ENCODE measurements at regions not wholly inside any gene's neighbourhood (a gene's known extent, or its start where the extent isn't known, plus 50 kb on each side); places are given as distances from the start of the nearest gene placed in this dataset.

DNA sequence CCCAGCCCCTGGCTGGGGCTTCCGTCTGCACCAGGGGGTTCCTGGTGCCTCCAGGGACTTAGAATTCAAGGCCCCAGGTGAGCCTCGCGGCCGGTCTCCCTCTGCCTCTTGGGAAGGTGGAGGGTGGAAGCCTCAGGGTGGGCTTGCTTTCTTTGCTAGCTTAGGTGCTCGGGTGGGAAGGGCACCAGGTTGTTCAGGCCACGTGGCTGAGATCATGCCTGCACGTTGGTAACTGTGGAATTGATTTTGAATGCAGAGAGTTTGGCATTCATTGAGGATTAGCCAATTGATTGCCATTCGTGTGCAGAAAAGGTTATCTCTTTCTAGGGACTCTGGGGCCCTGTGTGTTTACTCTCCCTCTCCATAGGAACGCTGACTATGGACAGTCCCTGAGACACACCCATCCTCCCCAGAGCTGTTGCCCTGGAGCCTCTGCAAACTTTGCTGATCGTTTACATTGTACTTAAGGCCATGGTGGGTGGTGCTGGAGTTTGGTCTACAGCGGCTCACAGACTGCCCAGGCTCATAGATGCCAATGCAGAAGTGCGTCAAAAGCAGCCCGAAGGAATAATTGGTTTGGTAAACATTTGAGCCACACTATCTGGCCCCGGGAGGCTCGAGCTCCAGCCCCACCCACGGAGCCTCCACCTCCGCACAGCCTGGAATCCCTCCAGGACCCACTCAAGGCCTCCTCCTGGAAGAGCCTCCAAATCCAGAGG is 1457.7 kb downstream of the BRD1 start:
- DNase-seq (ENCODE audit: low read depth): no peak

DNA sequence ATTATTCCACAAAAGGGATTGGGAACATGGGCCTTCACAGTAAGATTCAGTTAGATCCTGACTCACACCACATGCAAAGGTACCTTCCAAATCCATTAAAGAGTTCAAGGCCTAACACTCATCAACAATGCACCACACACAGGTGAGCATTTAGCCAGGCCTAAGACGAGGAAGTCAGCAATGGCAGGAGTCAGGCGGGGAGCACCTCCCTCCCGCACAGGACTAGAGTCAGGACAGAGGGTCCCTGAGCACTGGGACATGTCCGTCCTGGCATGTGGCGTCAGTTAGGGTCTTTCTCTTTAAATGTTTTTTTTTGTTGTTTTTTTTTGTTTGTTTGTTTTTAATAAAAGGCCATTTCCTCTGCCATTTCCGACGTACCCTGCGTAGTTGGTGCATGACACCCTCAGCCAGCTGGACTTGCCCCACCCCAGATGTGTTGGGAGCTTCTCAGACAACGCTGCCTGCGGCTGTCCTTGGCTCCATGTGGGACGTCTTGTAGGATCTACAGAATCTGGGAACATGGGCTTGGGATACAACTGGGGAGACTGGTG is 1458.6 kb downstream of the BRD1 start:
- no peak for DNase-seq (ENCODE audit: low read depth)

DNA sequence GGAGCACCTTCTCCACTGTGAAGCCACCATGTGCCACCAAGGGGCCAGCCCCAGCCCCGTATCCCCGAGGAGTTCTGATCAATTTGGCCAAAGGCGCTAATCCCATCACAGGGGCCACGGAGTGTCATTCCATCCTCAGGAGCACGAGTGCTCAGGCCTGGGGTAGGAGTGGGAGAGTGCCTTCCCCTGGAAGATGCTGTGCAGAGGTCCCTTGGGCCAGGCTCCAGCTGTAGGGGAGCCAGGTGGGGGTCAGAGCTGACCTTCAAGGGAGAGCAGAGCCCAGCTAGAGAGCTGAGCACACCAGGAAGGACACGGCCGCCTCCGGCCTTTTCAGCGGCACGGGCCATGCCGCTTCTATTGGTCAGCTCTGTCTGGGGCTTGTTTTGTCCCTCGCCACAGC is 1459.9 kb downstream of the BRD1 start:
- DNase-seq (ENCODE audit: low read depth): no peak

DNA sequence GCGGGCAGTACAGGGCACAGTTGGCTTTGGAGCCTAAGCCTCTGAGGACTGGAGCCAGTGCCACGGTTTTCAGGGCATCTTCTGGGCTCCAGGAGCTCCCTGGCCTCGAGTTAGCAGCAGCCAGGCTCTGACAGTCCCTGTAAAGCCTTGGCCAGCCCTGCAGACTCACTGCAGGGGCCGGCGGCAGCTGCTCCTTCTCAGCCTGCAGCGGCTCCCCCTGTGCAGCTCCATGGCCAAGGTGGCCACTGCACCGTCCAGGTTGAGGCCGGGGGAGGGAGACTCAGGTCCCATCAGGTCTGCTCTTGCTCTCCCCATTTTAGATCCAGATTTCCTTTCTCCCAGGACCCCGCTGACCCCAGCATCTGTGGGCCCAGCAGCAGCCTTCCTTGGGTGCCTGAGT is 1461.1 kb downstream of the BRD1 start:
- no peak for DNase-seq (ENCODE audit: low read depth)

DNA sequence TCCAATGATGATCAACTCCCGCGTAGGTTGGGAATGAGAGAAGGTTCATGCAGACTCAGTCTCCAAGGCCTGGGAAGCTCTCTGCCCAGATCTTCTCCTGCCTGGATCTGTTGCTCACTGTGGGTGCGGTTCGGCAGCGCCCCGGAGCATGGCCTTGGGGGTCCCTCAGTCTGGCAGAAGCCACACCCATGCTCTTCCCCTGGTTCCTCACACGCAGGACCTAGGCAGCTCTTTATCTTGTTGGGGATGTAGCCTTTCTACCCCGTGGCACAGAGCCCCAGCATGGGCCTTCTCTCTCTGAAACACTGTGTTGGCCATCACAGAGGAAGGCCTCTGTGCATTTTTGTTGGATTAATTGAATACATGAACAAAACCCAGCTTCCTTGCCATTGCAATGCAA is 1461.6 kb downstream of the BRD1 start:
- no peak for DNase-seq (ENCODE audit: low read depth)

DNA sequence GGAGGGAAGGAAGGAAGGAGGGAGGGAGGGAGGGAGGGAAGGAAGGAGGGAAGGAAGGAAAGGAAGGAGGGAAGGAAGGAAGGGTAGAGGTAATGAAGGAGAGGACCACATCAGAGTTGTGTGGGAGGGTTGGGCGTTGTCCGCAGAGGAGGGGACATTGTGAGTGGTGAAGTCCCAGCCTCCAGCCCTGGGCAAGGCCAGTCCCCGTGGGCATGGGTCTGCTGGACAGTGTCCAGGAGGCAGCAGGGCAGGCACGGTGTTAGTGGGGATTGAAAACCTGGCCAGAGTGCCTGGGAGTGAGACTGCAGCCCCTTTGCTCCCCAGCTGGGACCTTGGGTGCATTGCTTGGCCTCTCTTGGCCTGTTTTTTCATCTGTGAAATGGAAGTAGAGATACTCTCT is 1462.3 kb downstream of the BRD1 start:
- no peak for DNase-seq (ENCODE audit: low read depth)

DNA sequence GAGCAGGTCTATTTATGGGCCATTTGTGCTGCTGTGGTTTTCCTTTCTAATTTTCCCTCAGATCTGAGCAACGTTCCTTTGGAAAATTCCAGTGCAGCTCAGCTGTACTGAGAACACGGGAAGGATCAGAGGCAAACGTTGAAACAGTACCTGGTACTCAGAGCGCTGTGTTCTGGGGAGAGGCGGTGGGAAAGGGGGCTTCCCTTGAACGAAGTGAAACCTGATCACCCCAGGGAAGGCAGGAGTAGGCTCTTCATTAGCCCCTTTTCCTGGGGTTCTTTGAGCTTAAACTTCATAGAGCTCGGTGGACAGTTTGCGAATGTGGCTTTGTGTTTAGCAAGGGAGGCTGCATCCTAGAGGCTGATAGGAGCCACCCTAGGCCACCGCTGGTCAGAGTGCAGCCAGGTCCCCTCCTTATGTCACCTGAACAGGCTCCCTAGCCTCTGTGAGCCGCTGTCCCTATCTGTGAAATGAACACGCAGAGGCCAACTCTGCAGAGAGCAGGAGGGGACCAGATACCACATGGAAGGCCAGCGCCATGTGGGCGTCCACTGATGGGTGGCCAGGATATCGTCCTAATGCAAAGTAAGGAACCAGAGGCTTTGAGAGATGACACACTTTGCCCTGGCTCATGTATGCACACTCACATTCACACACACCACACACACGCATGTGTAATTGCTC is 1464.8 kb downstream of the BRD1 start:
- no peak for DNase-seq (ENCODE audit: low read depth)

DNA sequence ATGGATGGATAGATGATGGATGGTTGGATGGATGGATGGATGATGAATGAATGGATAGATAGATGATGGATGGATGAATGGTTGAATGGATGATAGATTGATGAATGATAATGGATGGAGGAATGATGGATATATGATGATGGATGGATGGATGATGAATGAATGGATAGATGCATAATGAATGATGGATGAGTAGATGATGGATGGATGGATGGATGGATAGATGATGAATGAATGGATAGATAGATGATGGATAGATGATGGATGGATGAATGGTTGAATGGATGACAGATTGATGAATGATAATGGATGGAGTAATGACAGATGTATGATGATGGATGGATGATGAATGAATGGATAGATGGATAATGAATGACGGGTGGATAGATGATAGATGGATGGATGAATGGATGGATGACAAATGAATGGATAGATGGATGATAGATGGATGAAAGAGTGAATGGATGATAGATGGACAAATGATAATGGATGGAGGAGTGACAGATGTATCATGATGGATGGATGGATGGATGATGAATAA is 1466.5 kb downstream of the BRD1 start:
- no peak for DNase-seq (ENCODE audit: low read depth)

DNA sequence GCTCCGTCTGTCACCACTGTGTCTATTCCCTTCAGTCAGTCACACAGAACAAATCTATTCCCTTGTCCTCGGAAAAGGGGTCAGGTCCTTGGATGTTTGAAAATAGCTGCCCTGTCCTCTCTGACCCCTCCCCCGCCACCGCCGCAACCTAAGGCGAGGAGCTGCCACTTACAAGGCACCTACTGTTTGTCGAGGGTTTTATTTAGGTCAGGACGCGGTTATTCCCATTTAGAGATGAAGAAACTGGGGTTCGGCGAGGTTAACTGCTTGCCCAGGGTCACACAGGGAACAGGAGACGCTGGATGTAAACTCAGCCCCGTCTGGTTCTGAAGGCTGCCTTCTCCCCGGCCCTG is 1468.1 kb downstream of the BRD1 start:
- no peak for DNase-seq (ENCODE audit: low read depth)

DNA sequence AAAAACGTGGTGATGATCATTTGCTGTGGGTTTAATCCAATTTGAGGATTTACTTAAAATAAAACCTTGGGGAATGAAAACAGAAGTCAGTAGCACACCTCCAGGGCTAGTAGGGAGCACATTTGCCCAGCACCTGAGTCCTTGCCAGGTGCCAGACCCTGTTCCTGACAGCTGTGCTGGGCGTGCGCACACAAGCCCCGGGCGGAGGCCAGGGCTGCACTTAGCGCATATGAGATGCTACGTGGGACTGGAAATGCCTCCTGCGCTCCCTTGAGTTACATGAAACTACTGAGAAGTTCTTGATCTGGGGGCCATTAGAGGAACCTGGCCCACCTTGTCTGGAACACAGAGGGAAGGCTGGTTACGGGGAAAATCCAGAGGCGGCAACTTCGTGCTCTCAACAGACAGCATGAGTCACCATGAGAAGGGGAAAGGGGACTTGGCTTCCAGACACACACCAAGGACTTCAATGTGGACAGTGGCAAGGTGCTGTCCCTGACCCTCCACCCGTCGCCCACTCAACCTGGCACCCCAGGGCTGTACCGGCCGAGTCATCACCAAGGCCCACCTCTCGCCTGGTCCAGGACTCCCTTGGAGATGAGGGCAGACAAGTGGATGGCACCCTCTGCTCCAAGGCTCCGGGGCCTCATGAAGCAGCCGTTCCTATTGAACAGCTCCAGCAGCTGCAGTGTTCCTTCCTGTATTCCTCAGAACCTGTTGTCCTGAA is 1468.6 kb downstream of the BRD1 start:
- DNase-seq (ENCODE audit: low read depth): no peak

DNA sequence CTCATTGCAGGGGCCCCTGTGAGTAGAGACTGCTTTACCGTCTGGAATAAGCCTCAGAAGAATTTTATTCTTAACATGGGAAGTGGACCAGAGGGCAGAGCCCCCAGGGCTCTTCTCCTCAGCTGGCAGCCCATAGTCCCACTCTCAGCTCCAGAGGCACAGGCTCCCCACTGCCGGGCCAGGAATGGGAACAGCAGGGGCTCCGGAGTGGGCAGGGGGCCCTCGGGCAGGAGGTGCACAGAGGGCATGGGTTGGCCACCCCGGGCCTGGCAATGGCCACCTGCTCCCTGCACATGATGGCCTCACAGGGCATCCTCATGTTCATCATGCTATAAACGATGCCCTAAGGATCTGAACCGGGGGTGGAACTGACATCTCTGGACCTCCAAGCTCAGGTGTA is 1469.7 kb downstream of the BRD1 start:
- DNase-seq (ENCODE audit: low read depth): no peak

DNA sequence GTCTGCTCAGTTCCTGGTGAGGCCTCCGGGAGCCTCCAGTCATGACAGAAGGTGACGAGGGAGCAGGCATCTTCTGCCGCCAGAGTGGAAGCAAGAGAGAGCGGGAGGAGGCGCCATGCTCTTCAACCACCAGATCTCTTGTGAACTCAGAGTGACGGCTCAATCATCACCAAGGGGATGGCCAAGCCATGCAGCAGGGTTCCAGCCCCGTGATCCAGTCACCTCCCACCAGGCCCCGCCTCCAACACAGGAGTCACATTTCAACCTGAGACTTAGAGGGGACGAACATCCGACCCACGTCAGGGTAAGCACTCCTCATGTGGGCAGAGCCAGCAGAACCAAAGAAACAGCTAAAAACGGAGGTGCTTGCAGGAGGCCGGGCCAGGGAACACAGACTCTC is 1470.5 kb downstream of the BRD1 start:
- no peak for DNase-seq (ENCODE audit: low read depth)

DNA sequence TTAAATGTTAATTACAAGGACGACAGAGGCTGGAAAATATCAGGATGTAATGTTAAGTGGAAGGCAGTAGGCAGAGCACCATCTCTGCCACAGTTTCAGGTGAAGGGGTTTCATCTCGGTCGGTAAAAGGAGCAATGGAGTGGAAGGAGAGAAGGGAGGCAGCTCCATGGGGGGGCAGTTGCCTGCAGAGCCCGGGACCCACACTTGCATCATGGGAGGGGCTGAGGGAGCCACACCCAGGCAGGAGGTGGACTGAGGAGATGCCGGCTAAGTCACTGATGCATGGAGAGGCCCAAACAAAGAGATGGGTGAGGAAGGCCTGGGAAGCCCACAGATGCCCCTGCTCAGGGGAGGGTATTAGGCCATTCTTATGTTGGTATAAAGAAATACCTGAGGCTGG is 1470.9 kb downstream of the BRD1 start:
- no peak for DNase-seq (ENCODE audit: low read depth)

DNA sequence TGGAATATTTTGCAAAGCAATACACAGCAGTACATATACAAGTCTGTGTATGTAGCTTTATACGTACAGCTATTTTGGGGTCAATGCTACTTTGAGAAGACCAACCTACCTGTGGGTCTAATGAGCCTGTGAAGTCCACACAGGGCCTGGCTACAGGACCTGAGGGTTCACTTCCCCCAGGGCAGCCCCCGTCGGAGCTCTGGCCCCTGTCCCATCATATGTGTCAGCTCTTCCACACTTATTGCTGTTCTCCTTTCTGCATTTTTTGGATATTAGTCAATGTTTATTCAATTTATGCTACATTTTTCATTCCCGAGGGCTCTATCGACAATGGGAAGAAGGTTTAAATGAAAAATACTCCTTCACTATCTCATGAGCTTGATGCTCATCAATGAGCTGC is 1473.6 kb downstream of the BRD1 start:
- DNase-seq (ENCODE audit: low read depth): no peak

DNA sequence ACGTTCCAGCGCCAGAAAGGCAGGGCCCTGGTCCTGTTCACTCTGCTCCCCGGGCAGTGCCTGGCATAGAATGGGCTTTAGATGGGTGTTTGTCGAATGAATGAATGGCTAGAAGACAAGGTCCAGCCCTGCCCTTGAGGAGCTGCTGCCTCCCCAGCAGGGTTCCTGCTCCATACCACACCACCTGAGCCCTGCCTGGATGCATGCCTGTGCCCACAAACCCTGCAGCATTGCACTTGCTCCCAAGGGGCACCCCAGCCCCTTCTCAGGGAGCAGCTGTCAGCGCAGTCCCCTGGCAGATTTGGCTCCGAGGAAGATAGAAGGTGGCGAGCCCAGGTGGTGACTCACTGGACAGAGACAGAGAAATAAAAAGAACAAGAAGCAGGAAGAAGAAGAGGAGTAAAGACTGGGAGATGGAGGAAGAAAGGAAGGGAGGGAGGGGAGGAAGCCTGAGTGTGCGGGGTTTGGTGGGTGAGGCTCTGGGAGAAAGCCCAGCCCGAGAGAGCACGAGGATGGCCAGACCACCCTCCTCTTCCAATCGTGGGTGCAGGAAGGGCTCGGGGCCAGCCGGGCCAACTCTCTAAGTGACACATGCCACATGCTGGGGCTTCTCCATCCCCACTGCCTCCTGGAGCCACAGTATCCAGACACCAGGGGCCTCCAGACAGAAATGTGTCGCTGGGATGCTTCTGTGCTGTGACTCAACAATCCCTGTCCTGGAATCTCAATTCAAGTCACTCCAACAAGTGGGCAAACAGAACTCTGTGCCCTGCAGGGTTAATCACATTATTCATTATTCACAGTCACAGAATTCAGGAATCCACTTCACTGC is 1474.3 kb downstream of the BRD1 start:
- no peak for DNase-seq (ENCODE audit: low read depth)

DNA sequence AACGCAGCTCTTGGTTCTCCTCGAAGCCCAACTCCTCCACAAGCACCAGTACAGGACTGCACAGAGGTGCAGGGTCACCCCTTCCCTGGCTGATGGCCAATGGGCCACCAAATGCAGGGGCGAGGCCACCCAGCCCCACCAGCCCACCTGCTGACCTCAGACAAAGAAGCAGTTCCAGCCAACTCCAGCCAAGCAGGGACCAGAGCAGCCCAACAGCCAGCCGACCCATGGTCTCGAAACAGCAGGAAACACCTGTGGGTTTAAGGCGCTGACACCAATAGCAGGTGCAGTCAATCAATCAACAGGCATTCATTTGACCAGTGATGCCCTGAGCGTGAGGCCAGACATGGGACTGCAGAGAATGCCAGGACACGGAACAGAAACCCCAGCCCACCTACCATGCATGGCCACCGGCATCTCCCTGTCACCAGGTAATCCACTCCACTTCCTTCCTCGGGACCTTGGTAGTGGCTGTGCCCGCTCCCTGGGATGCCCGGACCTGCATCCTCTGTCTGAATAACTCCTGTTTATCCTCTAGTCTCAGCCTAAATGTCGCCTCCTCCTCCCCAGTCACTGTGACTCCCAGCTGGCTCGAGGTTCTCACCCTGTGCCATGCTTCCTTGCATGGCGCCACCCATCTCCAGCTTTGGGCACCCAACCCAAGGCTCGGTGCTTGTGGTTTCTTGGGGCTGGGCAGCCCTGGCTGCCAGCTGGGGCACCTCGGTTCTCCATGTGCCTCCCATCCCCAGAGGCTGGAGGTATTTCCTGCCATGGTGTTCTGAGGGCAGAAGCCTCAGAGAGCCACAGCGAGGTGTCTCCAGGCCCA is 1475.4 kb downstream of the BRD1 start:
- no peak for DNase-seq (ENCODE audit: low read depth)

DNA sequence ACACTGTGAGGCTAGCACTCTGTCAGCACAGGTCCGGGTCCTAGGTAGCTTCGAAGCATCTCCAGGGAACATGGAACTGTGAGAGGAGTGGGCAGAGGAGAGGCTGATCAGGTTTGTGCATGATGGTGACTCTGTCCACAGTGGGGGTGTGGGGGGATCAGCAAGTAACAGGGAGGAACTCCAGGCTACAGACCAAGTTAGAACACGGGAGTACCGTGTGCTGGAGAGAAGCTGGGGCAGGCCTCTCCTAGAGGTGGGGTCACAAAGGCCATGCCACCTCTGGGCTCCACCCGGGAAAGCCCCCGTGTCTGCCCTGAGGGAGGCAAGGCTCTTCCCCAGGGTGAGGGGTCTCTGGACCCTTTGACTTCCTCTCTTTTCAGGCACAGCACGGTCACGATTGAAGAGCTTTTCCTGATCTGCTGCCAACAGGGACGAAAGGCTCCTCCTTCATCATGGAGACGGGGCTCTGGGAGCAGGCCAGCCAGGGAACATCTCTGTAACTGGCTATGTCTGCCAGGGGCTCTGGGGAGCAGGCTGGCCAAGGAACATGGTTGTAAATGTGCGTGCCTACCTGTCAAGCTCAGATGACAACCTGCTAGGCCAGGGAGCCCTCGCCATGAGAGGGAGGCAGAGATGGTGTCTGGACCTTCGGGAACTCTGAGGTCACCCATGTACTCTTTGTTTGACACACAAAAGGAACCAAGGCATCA is 1476.1 kb downstream of the BRD1 start:
- DNase-seq (ENCODE audit: low read depth): no peak

DNA sequence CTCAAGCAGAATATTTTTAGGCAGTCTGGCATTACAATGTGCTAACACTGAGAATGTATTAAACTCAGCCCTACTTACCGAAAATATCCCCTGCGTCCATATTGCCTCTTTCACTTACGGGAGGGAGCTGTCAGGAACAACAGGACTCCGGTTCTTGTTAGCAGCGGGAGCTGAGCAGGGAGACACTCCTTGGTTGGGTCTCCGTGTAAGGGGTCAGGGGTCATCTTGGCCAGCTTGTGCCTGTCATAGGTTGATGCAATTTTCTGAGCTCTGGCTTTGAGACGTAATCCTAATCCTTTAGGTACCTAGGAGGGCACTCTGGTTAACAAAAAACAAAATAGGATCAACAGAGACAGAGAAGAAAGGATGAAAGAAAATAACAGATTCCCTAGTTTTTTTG is 1477.2 kb downstream of the BRD1 start:
- no peak for DNase-seq (ENCODE audit: low read depth)

DNA sequence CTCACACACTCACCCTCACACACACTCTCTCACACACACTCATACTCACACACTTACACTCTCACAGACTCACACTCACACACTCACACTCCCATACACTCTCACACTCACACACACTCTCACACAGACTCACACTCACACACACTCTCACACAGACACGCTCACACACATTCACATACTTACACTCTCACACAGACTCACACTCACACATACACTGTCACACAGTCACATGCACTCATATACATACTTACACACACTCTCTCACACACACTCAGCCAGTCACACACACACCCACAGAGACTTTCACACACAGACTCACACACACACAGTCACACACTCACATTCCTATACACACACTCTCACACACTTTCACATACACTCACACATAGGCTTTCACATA is 1478.8 kb downstream of the BRD1 start:
- no peak for DNase-seq (ENCODE audit: low read depth)

DNA sequence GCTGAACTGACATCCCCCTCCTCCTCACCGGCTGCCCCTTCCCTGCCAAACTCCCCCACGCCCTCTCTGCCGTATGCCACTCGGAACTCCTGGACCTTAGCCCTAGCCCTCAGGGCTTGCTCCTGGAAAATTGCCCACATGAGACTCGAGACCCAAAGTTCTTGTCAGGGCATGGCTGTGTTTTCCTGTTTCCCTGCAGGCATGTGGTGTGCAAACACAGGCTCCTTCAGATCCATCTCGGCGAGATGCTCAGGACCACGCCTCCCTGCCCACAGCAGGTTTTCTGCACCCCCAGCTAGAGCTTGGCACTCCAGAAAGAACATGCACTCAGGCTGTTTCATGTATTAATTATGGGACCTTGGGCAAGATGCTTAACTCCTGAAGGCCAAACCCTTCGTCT is 1480.4 kb downstream of the BRD1 start:
- DNase-seq (ENCODE audit: low read depth): no peak

All from stimulated activated CD8-positive, alpha-beta memory T cell treated with anti-CD3 and anti-CD28 coated beads, Interleukin-12 subunit alpha, Interleukin-12 subunit beta, amount 100 ng/mL, for 4 hours (primary cell).